Loucy (cell line): ENCODE measurements at regions not wholly inside any gene's neighbourhood (a gene's known extent, or its start where the extent isn't known, plus 50 kb on each side); places are given as distances from the start of the nearest gene placed in this dataset.

Source experiments
- H2AFZ ChIP-seq: fragments of 200-600 bp; sonication (generic); 2 replicates; pipeline ENCODE4 v1.6.0; 2016; ENCODE audit warnings: antibody characterized with exemption, mild to moderate bottlenecking, low read length, moderate library complexity
- H3F3A ChIP-seq: fragments of 200-600 bp; 2 replicates; pipeline ENCODE4 v1.6.0; 2016; ENCODE audit warnings: antibody characterized with exemption, low read depth, mild to moderate bottlenecking
- H3K27me3 ChIP-seq: fragments of 200-600 bp; sonication (generic); 2 replicates; pipeline ENCODE4 v1.6.1; 2014; ENCODE audit warnings: low read length, mild to moderate bottlenecking; ENCODE audit not compliant: insufficient read depth, poor library complexity, severe bottlenecking
- H3K36me3 ChIP-seq: fragments of 200-600 bp; sonication (generic); 2 replicates; pipeline ENCODE4 v1.6.1; 2016; ENCODE audit warnings: low read length; ENCODE audit not compliant: insufficient read depth
- H3K4me1 ChIP-seq: fragments of 200-600 bp; sonication (generic); 2 replicates; pipeline ENCODE4 v1.5.1; 2014; ENCODE audit warnings: low read length, mild to moderate bottlenecking; ENCODE audit not compliant: insufficient read depth, poor library complexity, severe bottlenecking
- H3K4me2 ChIP-seq: fragments of 200-600 bp; sonication (generic); 2 replicates; pipeline ENCODE4 v1.6.0; 2014; ENCODE audit warnings: antibody characterized with exemption, low read length, low read depth, mild to moderate bottlenecking; ENCODE audit not compliant: poor library complexity, severe bottlenecking
- H3K4me3 ChIP-seq: fragments of 200-600 bp; sonication (generic); 2 replicates; pipeline ENCODE4 v1.5.1; 2014; ENCODE audit warnings: low read length, mild to moderate bottlenecking, mixed read lengths; ENCODE audit not compliant: poor library complexity, severe bottlenecking
- H3K79me2 ChIP-seq: fragments of 200-600 bp; sonication (generic); 2 replicates; pipeline ENCODE4 v1.6.1; 2014; ENCODE audit warnings: low read length; ENCODE audit not compliant: insufficient read depth
- H3K9ac ChIP-seq: fragments of 200-600 bp; sonication (generic); 2 replicates; pipeline ENCODE4 v1.6.0; 2014; ENCODE audit warnings: mild to moderate bottlenecking, low read depth, low read length, moderate library complexity; ENCODE audit not compliant: poor library complexity, severe bottlenecking
- H3K9me2 ChIP-seq: fragments of 200-600 bp; sonication (generic); replicated peaks from 2 replicates; pipeline ENCODE4 v1.6.1; 2016; ENCODE audit warnings: low read depth, low read length, mixed read lengths
- H3K9me3 ChIP-seq: fragments of 200-600 bp; sonication (generic); 2 replicates; pipeline ENCODE4 v1.6.1; 2014; ENCODE audit warnings: mild to moderate bottlenecking, antibody characterized with exemption, low read length, low read depth; ENCODE audit not compliant: insufficient read depth
- H4K20me1 ChIP-seq: fragments of 200-600 bp; sonication (generic); 2 replicates; pipeline ENCODE4 v1.6.0; 2014; ENCODE audit warnings: antibody characterized with exemption, low read length, mild to moderate bottlenecking; ENCODE audit not compliant: insufficient read depth, poor library complexity, severe bottlenecking
- EZH2phosphoT487 ChIP-seq: fragments of 200-600 bp; IDR thresholded peaks from 2 replicates; pipeline ENCODE4 v1.6.1; 2018; ENCODE audit warnings: antibody characterized with exemption, mild to moderate bottlenecking, moderate library complexity, borderline replicate concordance
- TF ChIP-seq, protein P1 (sequence below): fragments of 200-600 bp; sonication (generic); conservative IDR thresholded peaks from 2 replicates; pipeline ENCODE4 v1.5.1; 2014; ENCODE audit warnings: mild to moderate bottlenecking, antibody characterized with exemption, low read length

DNA sequence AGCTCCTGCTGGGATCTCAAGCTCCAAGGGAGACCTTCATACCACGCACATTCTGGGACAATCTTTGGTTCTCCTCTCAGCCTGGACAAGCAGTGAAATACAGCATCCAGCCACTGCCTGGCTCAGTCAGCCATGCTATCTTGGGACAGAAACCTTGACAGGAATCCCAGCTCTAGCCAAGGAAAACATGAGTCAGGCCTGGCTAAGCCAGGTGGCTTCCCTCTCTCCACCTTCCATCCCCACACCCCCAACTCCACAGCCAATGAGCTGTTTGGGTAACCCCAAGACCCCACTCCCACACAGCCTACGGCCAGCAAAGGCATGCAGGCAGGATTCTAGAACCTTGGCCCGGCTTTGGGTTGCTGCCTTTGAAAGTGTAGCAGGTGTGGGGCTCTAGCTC, 64.9 kb downstream of the MCFD2 start:
- H2AFZ ChIP-seq: no peak overlapping the region
- no peaks in the 10 kb centered on the region for H3K27me3 ChIP-seq
- H3K79me2 ChIP-seq: no peaks in the 10 kb centered on the region
- H3K9me2 ChIP-seq: no peaks in the 10 kb centered on the region
- H3K9me3 ChIP-seq: no peaks in the 10 kb centered on the region
- no peak overlapping the region for H3K4me2 ChIP-seq
- H4K20me1 ChIP-seq: no peaks in the 10 kb centered on the region
- no peaks in the 10 kb centered on the region for H3F3A ChIP-seq
- H3K9ac ChIP-seq: no peak overlapping the region
- no peak overlapping the region for H3K4me3 ChIP-seq
- peaks cover 9% of the 10 kb centered on the region for H3K4me1 ChIP-seq
- no peak for TF ChIP-seq EZH2phosphoT487
- TF ChIP-seq, protein P1, sequence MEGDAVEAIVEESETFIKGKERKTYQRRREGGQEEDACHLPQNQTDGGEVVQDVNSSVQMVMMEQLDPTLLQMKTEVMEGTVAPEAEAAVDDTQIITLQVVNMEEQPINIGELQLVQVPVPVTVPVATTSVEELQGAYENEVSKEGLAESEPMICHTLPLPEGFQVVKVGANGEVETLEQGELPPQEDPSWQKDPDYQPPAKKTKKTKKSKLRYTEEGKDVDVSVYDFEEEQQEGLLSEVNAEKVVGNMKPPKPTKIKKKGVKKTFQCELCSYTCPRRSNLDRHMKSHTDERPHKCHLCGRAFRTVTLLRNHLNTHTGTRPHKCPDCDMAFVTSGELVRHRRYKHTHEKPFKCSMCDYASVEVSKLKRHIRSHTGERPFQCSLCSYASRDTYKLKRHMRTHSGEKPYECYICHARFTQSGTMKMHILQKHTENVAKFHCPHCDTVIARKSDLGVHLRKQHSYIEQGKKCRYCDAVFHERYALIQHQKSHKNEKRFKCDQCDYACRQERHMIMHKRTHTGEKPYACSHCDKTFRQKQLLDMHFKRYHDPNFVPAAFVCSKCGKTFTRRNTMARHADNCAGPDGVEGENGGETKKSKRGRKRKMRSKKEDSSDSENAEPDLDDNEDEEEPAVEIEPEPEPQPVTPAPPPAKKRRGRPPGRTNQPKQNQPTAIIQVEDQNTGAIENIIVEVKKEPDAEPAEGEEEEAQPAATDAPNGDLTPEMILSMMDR: no peak
- no peaks in the 10 kb centered on the region for H3K36me3 ChIP-seq

- Histone ChIP-seq H3K79me2 (no peaks in the 10 kb centered on the region), H3K9me3 (no peaks in the 10 kb centered on the region), H3K9ac (no peak overlapping the region), H4K20me1 (no peaks in the 10 kb centered on the region), H3K4me1 (peaks cover 9% of the 10 kb centered on the region), H3F3A (no peaks in the 10 kb centered on the region), H3K9me2 (no peaks in the 10 kb centered on the region), H3K4me3 (no peak overlapping the region), H3K36me3 (no peaks in the 10 kb centered on the region), H2AFZ (no peak overlapping the region), H3K27me3 (no peaks in the 10 kb centered on the region), H3K4me2 (no peak overlapping the region)
- TF ChIP-seq EZH2phosphoT487: no peak
- TF ChIP-seq, protein P1: no peak
Observed at GRCh38 chr2:46849721-46850556, 65.7 kb downstream of the MCFD2 start.

DNA sequence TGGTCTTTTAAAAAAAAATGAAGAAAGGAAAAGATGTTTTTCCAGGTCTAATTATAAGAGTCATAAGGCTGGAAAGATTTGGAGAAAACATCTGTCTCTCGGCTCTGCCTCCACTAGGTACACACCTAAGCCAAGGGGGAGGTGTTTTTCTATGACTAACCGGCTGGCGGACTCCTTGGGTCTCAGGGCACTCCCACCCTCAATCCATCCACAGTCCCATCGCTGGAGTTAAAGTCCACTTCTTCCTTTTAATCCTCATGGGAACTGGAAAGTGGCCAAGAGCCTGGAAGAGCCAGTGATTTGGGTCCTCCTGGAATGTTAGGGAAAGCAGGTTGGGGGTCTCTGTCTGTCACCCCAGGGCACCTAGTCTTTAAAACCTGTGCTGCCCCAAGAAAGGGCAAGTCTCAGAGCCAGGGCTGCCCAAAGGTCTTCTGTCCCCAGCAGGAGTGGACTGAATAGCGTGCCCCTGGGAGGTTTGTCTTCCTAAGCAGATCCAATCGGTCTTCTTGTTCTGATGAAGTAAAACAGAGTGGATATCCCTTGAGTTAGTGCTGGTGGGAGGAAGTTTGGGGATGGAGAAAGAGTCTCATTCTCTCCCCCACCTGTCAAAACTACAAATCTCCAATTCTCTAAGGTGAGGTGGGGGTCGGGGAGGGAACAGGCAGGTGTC, 66.4 kb downstream of the MCFD2 start:
- no peaks in the 10 kb centered on the region for H3K36me3 ChIP-seq
- no peaks in the 10 kb centered on the region for H3K9me3 ChIP-seq
- TF ChIP-seq, protein P1: no peak
- no peak for TF ChIP-seq EZH2phosphoT487
- peak overlapping the region; percentile 38 for H3K4me2 ChIP-seq
- no peaks in the 10 kb centered on the region for H3K9me2 ChIP-seq
- H3K27me3 ChIP-seq: no peaks in the 10 kb centered on the region
- H2AFZ ChIP-seq: no peak overlapping the region
- no peak overlapping the region for H3K4me3 ChIP-seq
- H4K20me1 ChIP-seq: no peaks in the 10 kb centered on the region
- H3K9ac ChIP-seq: peak overlapping the region; percentile 47
- H3F3A ChIP-seq: no peaks in the 10 kb centered on the region
- no peaks in the 10 kb centered on the region for H3K79me2 ChIP-seq
- H3K4me1 ChIP-seq: peaks cover 9% of the 10 kb centered on the region
